ENCODE measurements at regions not wholly inside any gene's neighbourhood (a gene's known extent, or its start where the extent isn't known, plus 50 kb on each side); places are given as distances from the start of the nearest gene placed in this dataset.

DNA sequence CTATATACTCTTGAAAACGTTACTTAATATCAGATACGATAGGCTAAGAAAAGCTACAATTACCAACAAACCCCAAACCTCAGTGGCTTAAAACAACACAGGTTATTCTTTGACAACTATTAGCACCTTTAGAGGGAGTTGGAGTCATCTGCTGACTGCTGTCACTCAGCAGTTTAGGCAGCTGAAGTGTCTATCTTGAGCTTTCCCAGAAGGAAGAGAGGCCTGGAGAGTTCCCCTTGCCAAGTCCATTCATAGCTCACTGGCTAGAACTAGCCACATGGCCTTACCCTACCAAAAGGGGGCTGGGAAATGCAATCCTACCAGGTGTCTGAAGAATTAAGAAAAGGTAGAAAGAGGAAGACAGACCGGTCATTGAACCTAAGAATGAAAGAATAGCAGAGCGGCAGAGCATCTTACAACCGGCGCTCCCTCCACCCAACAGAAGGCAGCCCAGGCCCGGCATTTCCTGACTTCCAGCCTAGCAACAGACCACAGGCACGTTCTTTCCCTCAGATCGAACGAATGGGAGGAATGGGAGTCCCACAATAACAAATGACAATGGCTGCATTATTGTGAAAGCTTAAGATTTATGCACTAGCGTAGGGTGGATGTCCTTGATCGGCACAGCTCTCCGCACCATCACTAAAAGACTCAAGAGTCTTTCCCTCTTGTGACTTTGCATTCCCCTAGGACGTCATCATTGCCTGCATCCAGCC, 211.2 kb upstream of the CTAGE1 start:
- DNase-seq: no peak

DNA sequence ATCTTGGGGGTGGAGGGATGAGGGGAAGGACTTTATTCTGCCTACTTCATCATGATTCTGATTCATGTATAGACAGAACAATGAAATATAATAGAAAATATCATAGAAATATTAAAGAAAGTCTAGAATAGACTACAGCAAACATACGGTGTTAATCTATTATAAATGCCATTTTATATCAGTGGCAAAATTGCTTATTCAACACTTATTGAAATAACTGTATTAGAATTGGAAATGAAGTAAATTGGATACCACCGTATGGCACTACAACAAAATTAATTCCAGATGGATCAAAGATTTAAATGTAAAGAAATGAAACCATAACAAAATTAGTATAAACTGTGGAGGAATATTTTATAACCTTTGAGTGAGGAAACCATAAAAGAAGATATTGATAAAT, 213.3 kb upstream of the CTAGE1 start:
- no peak for DNase-seq

DNA sequence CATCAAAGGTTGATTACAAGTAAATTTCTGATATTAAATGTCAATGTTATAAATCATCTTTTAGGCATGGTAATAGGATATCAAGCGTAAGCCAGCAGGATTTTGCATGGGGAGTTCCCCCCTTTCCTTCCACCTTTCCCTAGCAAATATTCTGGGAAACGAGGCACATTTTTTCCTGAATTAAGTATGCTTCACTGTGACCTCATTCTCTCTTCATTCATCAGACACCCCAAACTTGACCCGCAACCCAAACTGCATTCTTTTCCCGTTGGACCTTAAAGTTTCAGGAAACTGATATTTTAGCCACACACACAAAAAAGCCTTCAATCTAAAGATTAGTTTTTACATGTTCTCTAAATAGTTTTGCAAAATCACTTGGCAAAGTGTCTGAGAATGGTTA, 214.5 kb upstream of the CTAGE1 start:
- DNase-seq: no peak

DNA sequence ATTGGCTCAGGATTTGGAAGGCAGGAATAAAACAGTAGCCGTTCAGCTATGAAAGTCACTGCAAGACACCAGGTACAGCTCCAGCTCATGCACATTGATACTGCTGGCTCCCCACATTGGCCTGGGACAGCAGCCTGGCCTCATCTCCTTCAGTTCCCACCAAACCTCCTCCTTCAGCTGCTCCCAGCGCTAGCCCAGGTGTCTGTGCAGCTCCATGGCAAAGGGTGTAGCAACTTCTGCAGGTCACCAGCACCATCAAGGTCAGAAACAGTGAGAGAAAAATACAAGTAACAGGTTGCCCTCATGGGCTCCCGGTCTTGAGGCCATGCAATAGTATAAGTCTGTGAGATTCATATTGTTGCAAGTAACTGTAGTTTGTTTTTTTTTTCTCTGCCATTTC, 216.7 kb upstream of the CTAGE1 start:
- DNase-seq: no peak

- DNase-seq: no peak
These were observed 220.1 kb upstream of the CTAGE1 start for GRCh38 chr18:22637787-22638186.

DNA sequence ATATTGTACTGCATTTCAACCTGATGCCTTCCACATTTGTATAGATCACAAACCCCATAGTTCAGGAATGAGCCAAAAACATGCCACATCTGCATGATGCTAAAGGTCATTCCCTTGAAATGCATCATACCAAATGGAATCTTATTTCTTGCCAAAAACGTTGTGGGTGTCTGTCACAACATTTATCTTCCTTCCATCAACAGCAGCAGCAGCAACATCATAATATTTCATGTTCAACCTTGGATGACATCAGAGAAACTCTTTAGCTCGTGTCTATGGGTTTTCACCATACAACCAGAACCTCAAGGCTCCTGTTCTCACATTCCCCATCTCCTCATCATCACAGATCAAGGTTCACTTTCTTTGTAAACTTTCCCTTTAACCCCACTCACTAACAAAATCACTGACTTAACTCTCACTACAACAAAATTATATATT, 221.3 kb upstream of the CTAGE1 start:
- DNase-seq: no peak

DNA sequence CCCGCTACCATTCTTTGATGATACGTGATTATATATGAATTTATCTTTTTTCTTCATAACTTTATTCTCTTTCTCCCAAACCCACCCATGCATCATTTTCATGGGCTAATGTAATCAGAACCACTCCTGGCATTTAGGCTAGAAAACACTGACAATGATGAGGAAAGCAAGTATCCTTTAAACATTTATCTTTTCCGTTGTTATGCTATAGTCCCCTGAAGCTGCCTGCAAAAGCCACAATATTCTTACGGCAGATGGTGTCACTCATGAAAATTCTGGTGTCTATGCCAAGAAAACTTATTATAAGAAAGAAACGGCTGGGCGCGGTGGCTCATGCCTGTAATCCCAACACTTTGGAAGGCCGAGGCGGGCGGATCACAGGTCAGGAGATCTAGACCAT, 221.8 kb upstream of the CTAGE1 start:
- no peak for DNase-seq

DNA sequence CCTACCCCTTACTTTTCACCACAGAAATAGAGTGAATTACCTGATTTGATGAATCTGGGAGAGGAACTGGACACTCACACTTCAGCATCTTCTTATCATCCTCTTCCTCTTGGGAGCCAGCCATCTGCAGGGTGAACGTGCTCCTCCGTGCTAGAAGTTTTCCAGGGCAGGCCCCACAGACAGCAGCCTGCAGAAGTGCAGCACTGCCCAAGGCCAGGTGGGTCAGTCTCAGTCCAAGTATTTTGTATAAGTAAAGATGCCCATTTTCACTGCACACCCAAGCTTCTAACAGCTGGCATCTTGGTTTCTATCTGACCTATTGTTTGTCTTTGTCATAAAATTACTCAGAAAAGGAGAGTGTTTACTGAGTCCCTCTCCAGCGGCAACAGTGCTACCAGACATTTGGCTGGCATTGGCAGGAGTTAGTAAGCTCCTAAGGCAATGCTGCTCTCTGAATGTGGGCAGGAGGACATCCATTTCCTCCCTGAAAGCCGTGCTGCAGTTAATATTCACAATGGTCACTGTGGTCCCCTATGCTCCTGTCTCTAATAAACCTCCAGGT, 222.6 kb upstream of the CTAGE1 start:
- no peak for DNase-seq

- DNase-seq: no peak
These were observed 224.2 kb upstream of the CTAGE1 start for GRCh38 chr18:22641958-22642357.

GRCh38 chr18:22643731-22644130, 226.0 kb upstream of the CTAGE1 start:
- DNase-seq: no peak

DNA sequence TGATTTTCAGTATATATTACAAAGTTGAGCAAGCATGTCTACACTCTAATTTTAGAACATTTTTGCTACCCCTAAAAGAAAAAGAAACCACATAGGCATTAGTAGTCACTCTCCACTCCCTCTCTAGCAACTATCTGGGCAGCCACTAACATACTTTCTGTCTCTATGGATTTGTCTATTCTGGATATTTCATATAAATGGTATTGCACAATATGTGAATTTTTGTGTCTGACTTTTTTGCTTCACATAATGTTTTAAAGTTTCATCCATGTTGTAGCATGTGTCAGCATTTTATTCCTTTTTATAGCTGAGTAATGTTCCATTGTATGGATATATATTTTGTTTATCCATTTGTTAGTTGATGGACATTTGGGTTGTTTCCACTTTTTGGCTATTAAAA, 232.5 kb upstream of the CTAGE1 start:
- no peak for DNase-seq

DNA sequence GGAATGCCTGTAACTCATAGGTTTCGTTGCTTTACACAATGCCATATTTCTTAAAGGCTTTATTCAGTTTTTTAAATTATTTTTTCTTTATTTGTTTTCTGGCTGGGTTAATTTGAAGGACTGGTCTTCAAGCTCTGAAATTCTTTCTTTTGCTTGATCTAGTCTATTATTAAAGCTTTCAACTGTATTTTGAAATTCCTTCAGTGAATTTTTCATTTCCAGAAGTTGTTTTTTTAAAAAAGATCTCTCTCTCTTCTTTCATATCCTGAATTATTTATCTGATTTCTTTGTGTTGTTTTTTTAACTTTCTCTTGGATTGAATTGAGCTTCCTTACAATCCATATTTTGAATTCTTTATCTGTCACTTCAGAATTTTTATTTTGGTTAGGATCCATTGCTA, 239.9 kb upstream of the CTAGE1 start:
- DNase-seq: no peak

DNA sequence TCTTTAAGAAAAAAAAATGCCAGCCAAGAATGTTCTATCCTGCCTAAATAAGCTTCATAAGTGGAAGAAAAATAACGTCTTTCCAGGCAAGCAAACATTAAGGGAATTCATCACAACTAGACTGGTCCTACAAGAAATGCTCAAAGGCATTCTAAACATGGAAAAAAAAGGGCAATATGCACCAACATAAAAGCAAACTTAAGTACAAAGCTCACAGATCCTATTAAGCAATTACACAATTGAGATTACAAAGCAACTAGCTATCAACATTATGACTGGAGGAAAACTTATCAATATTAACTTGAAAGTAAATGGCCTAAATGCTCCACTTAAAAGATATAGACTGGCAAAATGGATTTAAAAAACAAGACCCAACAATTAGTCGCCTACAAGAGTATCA, 240.6 kb upstream of the CTAGE1 start:
- DNase-seq: no peak

DNA sequence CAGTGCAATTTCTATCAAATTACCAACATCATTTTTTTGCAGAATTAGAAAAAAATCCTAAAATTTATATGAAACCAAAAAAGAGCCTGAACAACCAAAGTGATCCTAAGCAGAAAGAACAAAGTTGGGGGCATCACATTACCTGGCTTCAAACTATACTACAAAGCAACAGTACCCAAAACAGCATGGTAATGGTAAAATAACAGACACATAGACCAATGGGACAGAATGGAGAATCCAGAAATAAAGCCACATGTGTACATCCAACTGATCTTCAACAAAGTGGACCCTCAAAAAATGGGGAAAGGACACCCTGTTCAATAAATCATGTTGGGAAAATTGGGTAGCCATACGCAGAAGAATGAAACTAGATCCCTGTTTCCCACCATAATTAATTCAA, 245.7 kb upstream of the CTAGE1 start:
- no peak for DNase-seq

- DNase-seq: no peak
These were observed 248.8 kb upstream of the CTAGE1 start for GRCh38 chr18:22666411-22666940.

DNA sequence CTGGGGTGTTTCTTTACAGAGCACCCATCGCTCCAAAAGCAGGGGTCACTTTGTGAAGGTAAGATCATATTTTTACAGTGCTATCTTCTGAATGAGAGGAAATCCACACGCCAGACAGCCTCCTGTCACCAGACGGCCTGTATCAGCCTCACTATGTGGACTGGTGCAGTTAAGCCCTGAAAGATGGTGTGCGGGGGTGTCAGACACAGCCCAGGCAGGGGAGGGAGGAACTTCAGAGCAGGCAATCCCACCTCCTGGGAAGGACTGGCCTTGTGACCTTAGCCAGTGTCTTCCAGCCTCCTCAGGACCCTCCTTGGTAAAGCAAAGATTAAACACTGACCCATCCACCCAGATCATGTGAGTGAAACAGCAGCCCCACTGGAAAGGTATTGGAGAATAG, 249.4 kb upstream of the CTAGE1 start:
- DNase-seq: no peak

GRCh38 chr18:22667616-22668422, 250.1 kb upstream of the CTAGE1 start:
- no peak for DNase-seq

DNA sequence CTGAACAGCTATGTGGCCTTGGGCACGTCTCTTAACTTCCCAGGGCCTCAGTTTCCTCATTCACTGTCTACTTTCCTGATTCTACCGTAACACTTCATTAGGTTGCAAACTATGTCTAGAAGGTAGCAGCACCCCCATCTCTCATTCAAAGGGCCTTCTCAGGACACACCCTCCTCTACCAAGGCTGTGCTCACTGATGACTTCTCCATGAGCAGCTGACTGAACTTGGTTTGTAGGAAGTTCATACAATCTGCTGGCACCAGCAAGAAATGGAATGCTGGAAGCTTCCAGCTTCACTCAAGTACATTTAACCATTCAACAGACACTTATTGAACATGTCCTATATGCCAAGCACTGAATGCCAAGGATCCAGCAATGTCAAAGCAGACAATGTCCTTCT, 250.8 kb upstream of the CTAGE1 start:
- DNase-seq: no peak

DNA sequence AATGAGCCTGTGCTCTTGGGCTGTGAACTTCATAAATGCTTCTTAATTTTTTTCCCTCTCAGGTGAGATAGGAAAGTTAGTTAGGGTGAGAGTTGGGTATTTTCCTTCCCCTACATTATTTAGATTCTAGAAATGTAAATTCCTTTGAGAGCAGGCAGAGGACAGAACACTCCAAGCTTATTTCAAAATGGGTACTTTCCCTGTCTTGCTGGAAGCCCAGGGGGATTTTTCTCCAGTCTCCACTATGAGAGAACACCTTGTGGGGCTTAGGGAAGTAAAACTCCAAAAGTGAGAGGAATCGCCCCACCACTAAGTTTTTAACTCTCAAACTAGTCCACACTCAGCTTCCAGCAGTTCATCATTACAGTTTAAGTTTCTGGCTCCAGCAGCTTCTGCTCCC, 253.2 kb upstream of the CTAGE1 start:
- no peak for DNase-seq

DNA sequence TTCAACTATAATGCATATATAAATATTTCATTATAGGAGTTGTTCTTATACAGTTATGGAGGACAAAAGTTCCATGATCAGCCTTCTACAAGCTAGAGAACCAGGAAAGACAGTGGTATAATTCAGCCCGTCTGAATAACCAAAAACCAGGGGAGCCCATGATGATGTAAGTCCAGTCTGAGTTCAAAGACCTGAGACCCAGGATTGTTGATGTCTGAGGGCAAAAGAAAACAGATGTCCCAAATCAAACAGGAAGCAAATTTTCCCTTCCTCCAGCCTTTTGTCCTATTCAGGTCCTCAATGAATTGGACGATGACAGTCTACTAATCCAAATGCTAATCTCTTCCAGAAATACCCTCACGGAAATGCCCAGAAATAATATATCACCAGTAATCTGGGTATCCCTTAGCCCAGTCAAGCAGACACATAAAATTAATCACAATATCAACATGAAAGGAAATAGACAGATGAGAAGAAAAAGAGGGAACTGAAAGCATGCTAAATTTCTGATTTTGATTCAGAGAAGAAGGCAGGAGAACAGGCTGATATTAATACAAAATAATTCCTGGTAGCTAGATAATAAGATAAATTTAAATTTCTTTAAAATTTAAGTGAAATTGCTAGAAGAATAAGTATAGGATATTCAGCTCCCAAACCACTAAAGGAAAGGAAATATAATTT, 255.6 kb upstream of the CTAGE1 start:
- no peak for DNase-seq

GRCh38 chr18:22674272-22674671, 256.6 kb upstream of the CTAGE1 start:
- DNase-seq: no peak

DNA sequence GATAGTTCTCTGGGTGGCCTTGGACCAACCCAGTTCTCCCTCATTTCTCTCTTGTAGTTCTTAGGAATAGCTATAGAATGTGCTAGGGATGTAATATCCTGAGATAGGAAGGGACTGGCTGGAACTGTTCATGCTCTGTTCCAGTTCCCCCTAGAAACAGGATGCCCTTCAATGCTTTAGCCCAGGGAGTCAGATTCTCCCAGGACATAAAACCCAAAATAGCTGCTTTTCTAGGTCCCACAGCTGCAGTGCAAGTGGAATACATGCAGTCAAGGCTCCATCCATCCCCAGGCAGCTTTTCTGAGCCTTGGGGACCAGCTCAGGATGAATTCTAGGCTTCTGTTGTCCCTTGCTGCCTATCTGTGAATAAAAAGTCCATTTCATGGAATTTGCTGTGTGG, 257.3 kb upstream of the CTAGE1 start:
- no peak for DNase-seq

GRCh38 chr18:22676423-22676822, 256.7 kb upstream of the RBBP8 start:
- DNase-seq: no peak

Data from SHP77 treated with DMSO at 0.1 percent for 48 hours (cell line).